Body of pancreas (tissue), 4 donors: ENCODE measurements at regions not wholly inside any gene's neighbourhood (a gene's known extent, or its start where the extent isn't known, plus 50 kb on each side); places are given as distances from the start of the nearest gene placed in this dataset.
"Not testable (repeated sequence)": the region's sequence is repeated elsewhere in the genome, so short reads cannot be mapped to it uniquely, and the experiment has no call there.

Source experiments
- ATAC-seq: fragments of 150-250 bp; one replicate; pipeline ENCODE4 v1.9.1; 2016
- DNase-seq, 4 donors: peaks; one replicate each; pipeline ENCODE4 v3.0.0-alpha.2; 2019
- H3K27ac ChIP-seq, 4 donors: fragments of 200-600 bp; sonication (generic); 1 replicate in 3 of 4; 2 replicates in 1 of 4; pipeline versions ENCODE4 v1.5.1 to v1.6.1; 2016 to 2019; ENCODE audit warnings: mild to moderate bottlenecking in 1 of 4, mixed read lengths in 1 of 4, moderate library complexity in 1 of 4
- H3K27me3 ChIP-seq, 2 donors: fragments of 200-600 bp; sonication (generic); one replicate each; pipeline ENCODE4 v1.6.0; 2016; ENCODE audit warnings: mild to moderate bottlenecking in 1 of 2
- H3K36me3 ChIP-seq, 2 donors: fragments of 200-600 bp; sonication (generic); replicated peaks in 1 of 2; 2 replicates each; pipeline ENCODE4 v1.5.1; 2016; ENCODE audit warnings: low read depth in 2 of 2; ENCODE audit not compliant: insufficient read depth in 1 of 2
- H3K4me1 ChIP-seq: fragments of 200-600 bp; sonication (generic); one replicate; pipeline ENCODE4 v1.6.0; 2016
- H3K4me3 ChIP-seq, 2 donors: fragments of 200-600 bp; sonication (generic); 1 replicate in 1 of 2; 2 replicates in 1 of 2; pipeline ENCODE4 v1.5.1; 2016 to 2019
- H3K9me3 ChIP-seq, 3 donors: fragments of 200-600 bp; sonication (generic); 1 replicate in 2 of 3; 2 replicates in 1 of 3; pipeline ENCODE4 v1.5.1; 2016
- POLR2A ChIP-seq, 3 donors: fragments of 450-650 bp; IDR thresholded peaks; one replicate each; pipeline ENCODE4 v1.6.1; 2016; ENCODE audit warnings: antibody characterized with exemption in 3 of 3, mild to moderate bottlenecking in 2 of 3
- WGBS, 2 donors: methylation state at CpG; one replicate each; pipeline ENCODE4 v1.1.5; 2017; 5-methylcytosine and 5-hydroxymethylcytosine counted together
- intact Hi-C: fragments of 100-400 bp; cut with DNase I; formaldehyde crosslinking; loops from one replicate; pipeline ENCODE4 v1.15.1; 2023
- TF ChIP-seq, protein P1 (sequence below), 7 experiments: fragments of 450-650 bp in 4 of 7; fragments of 200-600 bp in 3 of 7; sonication (generic) in 3 of 7; IDR thresholded peaks; one replicate each; pipeline ENCODE4 v1.5.1; 2016 to 2019; ENCODE audit warnings: antibody characterized with exemption in 7 of 7

DNA sequence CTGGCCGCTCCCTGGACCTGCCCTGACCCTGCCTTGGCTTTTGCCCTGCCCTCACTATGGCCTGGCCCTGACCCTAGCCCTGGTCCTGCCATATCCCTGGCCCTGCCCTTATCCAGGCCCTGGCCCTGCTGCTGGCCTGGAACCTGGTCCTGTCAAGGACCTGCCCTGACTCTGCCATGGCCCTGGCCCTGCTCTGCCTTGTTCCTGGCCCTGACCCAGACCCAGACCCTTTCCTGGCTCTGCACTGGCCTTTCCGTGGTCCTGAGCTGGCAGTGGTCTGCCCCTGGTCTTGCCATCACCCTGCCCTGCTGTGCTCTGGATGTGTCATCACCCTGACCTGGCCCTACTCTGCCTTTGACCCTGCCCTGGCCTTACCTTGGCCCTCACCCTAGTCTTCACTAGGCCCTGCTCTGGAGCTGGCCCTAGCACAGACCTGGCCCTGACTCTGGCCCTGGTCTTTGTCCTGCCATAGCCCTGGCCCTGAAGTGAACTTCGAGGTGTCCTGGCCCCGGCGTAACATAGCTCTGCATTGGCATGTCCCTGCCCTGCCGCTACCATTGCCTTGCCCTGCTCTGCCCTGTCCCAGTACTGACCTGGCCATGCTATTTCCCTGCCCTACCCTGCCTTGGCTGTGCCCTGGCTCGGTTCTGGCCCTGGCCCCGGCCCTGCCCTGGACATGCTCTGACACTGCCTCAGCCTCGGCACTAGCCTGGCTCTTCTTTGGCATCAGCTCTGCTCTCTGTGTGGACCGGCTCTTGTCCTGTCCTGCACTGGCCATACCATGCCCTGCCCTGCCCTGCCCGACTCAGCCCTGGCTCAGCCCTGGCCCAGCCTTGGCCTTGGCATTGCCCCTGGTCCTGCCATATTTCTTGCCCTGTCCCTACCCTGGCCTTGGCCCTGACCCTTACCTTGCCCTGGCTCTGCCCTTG lies 239.2 kb downstream of the GOLGA6L6 start:
- ATAC-seq, H3K27me3 ChIP-seq, H3K9me3 ChIP-seq, H3K36me3 ChIP-seq, H3K27ac ChIP-seq, intact Hi-C loops, DNase-seq, H3K4me3 ChIP-seq, H3K4me1 ChIP-seq: not testable (repeated sequence)
- WGBS, 2 donors: 78 to 83% methylated on average over 9 to 10 of the region's 11 CpGs

DNA sequence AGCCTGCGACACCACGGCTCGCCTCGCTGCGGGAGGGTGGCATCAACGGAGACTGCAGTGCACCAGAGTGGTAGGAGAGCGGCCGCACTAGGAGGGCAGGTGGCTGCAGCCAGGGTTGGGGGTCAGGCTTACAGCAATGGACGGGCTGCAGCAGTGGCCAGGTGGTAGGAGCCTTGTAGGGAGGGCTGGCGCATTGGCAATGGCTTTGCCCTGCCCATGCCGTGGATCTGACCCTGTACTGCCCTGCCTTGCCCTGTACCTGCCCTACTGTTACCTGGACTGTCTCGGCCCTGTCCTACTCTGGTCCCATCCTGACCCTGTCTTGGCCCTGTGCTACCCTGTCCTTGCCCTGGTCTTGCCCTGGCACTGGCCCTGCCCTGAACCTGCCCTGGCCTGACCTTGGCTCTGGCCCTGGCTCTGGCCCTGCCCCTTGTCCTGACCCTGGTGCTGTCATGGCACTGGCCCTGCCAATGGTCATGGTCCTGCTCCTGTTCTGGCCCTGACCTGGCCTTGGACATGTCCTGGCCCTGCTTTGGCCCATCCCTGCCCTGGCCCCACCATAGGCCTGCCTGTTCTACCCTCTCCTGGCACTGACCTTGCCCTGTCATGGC lies 240.0 kb downstream of the GOLGA6L6 start:
- intact Hi-C loops, H3K9me3 ChIP-seq, H3K4me1 ChIP-seq, H3K27me3 ChIP-seq, H3K27ac ChIP-seq, ATAC-seq, H3K36me3 ChIP-seq, H3K4me3 ChIP-seq, DNase-seq: not testable (repeated sequence)
- WGBS, 2 donors: 84 to 85% methylated on average over 12 of the region's 12 CpGs

DNA sequence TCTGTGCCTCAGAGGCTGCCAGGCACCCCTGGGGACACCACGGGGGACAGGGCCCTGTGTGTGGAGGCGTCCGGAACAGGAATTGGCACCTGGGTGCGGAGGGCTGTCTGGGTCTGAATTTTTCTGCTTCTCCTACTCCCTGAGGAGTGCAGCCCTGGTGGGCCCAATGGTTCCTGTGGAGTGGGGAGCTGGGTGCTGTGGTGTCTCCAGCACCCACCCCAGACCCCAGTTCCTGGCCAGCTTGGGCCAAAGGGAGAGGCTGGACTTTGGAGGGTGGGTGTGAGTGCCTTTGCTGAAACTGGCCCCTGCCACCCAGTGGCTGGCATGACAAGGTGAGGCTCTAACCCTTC lies 240.6 kb downstream of the GOLGA6L6 start:
- H3K27me3 ChIP-seq, DNase-seq, H3K9me3 ChIP-seq, H3K27ac ChIP-seq, H3K4me1 ChIP-seq, ATAC-seq, intact Hi-C loops, H3K4me3 ChIP-seq, H3K36me3 ChIP-seq: not testable (repeated sequence)
- WGBS, 2 donors: 73 to 90% methylated on average over 2 to 4 of the region's 4 CpGs

DNA sequence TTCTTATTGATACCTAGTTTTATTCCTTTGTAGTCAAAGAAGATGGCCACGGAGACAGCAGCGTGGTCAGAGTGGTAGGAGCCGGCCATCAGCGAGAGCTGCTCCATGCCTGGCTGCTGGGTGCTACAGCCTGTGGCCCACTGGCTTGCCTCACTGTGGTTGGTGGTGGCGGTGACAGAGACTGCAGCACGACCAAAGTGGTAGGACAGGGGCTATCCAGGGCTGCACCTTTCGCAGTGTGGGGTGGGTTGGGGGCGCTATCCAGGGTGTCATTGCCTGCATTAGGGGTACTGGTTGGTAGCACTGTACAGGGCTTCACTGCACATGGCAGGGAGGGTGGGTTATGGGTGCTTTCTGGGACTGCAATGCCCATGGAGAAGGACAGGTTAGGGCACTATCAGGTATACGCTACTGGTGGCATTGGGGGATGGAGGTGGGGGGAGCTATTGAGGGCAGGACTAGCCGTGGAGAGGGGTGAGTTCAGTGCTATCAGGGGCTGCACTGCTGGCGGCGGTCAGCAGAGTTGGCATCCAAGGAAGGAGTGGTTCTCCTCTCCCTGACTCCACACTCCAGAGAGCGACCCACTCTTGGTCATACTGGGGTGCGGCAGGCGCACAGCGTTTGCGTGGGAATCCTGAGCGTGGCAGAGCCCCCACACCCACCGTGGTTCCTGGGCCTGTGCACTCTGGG lies 241.1 kb downstream of the GOLGA6L6 start:
- H3K4me3 ChIP-seq, DNase-seq, H3K4me1 ChIP-seq, H3K36me3 ChIP-seq, H3K27ac ChIP-seq, ATAC-seq, intact Hi-C loops, H3K9me3 ChIP-seq, H3K27me3 ChIP-seq: not testable (repeated sequence)
- WGBS, 2 donors: 64 to 77% methylated on average over 17 to 19 of the region's 19 CpGs

DNA sequence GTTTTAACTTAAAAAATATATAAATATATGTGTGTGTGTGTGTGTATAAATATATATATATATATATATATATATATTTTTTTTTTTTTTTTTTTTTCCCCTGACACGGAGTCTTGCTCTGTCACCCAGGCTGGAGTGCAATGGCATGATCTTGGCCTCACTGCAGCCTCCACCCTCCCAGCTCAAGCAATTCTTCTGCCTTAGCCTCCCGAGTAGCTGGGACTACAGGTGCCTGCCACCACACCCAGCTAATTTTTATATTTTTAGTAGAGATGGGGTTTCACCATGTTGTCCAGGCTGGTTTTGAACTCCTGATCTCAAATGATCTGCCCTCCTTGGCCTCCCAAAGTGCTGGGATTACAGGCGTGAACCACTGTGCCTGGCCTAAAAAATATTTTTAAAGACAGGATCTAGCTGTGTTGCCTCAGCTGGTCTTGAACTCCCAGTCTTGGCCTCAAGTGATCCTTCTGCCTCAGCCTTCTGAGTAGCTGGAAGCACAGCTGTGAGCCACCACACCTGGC lies 243.9 kb downstream of the GOLGA6L6 start:
- H3K27ac ChIP-seq, H3K27me3 ChIP-seq, H3K36me3 ChIP-seq, H3K4me1 ChIP-seq, H3K4me3 ChIP-seq, H3K9me3 ChIP-seq, DNase-seq, intact Hi-C loops, ATAC-seq: not testable (repeated sequence)
- 26 to 43% methylated on average over 2 of the region's 3 CpGs for WGBS, 2 donors

DNA sequence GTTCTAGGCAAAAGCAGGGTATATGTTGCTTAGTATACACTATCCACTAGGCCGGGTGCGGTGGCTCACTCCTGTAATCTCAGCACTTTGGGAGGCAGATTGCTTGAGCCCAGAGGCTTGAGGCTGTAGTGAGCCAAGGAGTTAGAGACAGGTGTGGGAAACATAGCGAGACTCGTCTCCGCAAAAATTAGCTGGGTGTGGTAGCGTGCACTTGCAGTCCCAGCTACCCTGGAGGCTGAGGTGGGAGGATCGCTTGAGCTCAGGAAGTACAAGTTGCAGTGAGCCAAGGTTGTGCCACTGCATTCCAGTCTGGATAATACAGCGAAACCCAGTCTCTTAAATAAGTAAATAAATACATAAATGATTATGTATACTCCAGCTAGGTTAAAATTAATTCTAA lies 245.3 kb downstream of the GOLGA6L6 start:
- 64 to 85% methylated on average over 8 of the region's 8 CpGs for WGBS, 2 donors
- DNase-seq, H3K9me3 ChIP-seq, H3K4me3 ChIP-seq, H3K4me1 ChIP-seq, ATAC-seq, H3K27ac ChIP-seq, H3K27me3 ChIP-seq, H3K36me3 ChIP-seq, intact Hi-C loops: not testable (repeated sequence)

DNA sequence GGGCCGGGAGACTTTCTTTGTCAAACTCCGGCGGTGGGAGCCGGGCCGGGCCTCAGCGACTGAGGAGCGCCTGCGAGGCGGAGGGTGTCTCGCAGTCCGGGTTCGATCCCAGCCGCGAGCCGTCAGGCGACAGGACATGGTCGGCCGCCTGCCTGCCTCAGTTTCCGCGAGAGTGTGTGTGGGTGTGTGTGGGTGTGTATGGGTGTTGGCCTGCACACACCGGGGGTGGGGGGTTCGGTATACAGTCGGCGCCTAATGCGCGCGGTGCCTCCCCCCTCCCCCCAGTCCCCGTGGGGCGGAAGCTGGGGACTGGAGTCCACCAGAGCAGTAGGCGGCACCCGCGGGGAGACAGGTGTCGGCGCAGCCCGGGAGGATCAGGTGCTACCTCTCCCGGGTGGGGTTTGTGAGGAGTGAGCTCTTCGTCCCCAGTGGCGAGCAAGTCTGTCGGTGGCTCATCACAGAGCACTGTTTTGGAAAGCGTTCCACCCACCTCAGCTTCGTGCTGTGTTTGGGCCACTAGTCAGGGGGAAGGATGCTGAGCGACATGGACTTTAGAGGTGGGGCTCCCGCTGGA lies 246.3 kb downstream of the GOLGA6L6 start:
- Histone ChIP-seq H3K27me3 (no peaks in the 10 kb centered on the region), H3K27ac (no peak overlapping the region), H3K9me3 (no peaks in the 10 kb centered on the region), H3K4me1 (no peaks in the 10 kb centered on the region), H3K4me3 (no peak overlapping the region), H3K36me3 (no peaks in the 10 kb centered on the region)
- ATAC-seq (no peak), DNase-seq (no peak)
- 83 to 85% methylated on average over 29 to 42 of the region's 43 CpGs for WGBS, 2 donors
- TF ChIP-seq, protein P1, sequence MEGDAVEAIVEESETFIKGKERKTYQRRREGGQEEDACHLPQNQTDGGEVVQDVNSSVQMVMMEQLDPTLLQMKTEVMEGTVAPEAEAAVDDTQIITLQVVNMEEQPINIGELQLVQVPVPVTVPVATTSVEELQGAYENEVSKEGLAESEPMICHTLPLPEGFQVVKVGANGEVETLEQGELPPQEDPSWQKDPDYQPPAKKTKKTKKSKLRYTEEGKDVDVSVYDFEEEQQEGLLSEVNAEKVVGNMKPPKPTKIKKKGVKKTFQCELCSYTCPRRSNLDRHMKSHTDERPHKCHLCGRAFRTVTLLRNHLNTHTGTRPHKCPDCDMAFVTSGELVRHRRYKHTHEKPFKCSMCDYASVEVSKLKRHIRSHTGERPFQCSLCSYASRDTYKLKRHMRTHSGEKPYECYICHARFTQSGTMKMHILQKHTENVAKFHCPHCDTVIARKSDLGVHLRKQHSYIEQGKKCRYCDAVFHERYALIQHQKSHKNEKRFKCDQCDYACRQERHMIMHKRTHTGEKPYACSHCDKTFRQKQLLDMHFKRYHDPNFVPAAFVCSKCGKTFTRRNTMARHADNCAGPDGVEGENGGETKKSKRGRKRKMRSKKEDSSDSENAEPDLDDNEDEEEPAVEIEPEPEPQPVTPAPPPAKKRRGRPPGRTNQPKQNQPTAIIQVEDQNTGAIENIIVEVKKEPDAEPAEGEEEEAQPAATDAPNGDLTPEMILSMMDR (IDR thresholded peaks at IDR 0.05): no peak
- TF ChIP-seq POLR2A (IDR thresholded peaks at IDR 0.05): no peak
- intact Hi-C loops: no loop called here
